ENCODE measurements at regions not wholly inside any gene's neighbourhood (a gene's known extent, or its start where the extent isn't known, plus 50 kb on each side); places are given as distances from the start of the nearest gene placed in this dataset.

GRCh38 chr6:109261811-109262210 lies 120.5 kb downstream of the CD164 start:
- ATAC-seq, result no peak
- POLR2A ChIA-PET, result no interaction called here
- CTCF ChIA-PET, result no interaction called here
- FAIRE-seq, result no peak
- Histone ChIP-seq H3K4me3 (no peak overlapping the region), H3K4me2 (no peak overlapping the region), H3K9me3 (no peaks in the 10 kb centered on the region), H3K4me1 (no peaks in the 10 kb centered on the region), H3K27ac (no peak overlapping the region)
- DNase-seq (ENCODE audit: low read depth in 1 of 2, low spot score in 1 of 2), result no peak
- 90% methylated on average over 6 of the region's 6 CpGs for WGBS (ENCODE audit: missing lambda C conversion rate)
- TF ChIP-seq FOSL2 (IDR thresholded peaks at IDR 0.05) (no peak), FOSL2 (CRISPR knock-in tag; IDR thresholded peaks at IDR 0.05) (no peak), EHF (CRISPR knock-in tag; IDR thresholded peaks at IDR 0.05) (no peak), RARB (CRISPR knock-in tag; IDR thresholded peaks at IDR 0.05) (no peak), BHLHE40 (IDR thresholded peaks at IDR 0.05; ENCODE audit: low read depth, low read length) (no peak), HES2 (IDR thresholded peaks at IDR 0.05) (no peak), TP53 (CRISPR knock-in tag; IDR thresholded peaks at IDR 0.05) (no peak), EP300 (IDR thresholded peaks at IDR 0.05) (no peak)

GRCh38 chr6:109260701-109261100 lies 121.6 kb downstream of the CD164 start:
- H3K4me1 ChIP-seq, result no peaks in the 10 kb centered on the region
- H3K4me2 ChIP-seq, result no peak overlapping the region
- FAIRE-seq, result no peak
- no peak for ATAC-seq
- WGBS (ENCODE audit: missing lambda C conversion rate), result 80% methylated on average over 3 of the region's 3 CpGs
- H3K27ac ChIP-seq, result no peak overlapping the region
- no peak for DNase-seq (ENCODE audit: low read depth in 1 of 2, low spot score in 1 of 2)
- CTCF ChIA-PET, result no interaction called here
- H3K9me3 ChIP-seq, result no peaks in the 10 kb centered on the region
- no peak overlapping the region for H3K4me3 ChIP-seq
- TF ChIP-seq PBX3 (IDR thresholded peaks at IDR 0.05), result no peak
- TF ChIP-seq CHD2 (IDR thresholded peaks at IDR 0.05; ENCODE audit: low read length, partially characterized antibody), result no peak
- TF ChIP-seq HOXA7 (CRISPR knock-in tag; IDR thresholded peaks at IDR 0.05), result no peak
- TF ChIP-seq SREBF2 (IDR thresholded peaks at IDR 0.05), result no peak
- no peak for TF ChIP-seq ELK1 (IDR thresholded peaks at IDR 0.05; ENCODE audit: low read depth, low read length)
- TF ChIP-seq CBX2 (IDR thresholded peaks at IDR 0.05; ENCODE audit: borderline replicate concordance, low read depth), result no peak
- TF ChIP-seq EHF (CRISPR knock-in tag; IDR thresholded peaks at IDR 0.05), result no peak
- TF ChIP-seq CBX8 (IDR thresholded peaks at IDR 0.05), result no peak
- TF ChIP-seq PHF8 (IDR thresholded peaks at IDR 0.05; ENCODE audit: borderline replicate concordance, low read depth), result no peak
- TF ChIP-seq KDM5A (IDR thresholded peaks at IDR 0.05), result no peak
- TF ChIP-seq RARB (CRISPR knock-in tag; IDR thresholded peaks at IDR 0.05), result no peak
- no peak for TF ChIP-seq HES2 (IDR thresholded peaks at IDR 0.05)
- no peak for TF ChIP-seq HDAC2 (IDR thresholded peaks at IDR 0.05)
- TF ChIP-seq TFCP2L1 (CRISPR knock-in tag; IDR thresholded peaks at IDR 0.05), result no peak
- no peak for TF ChIP-seq CEBPB (IDR thresholded peaks at IDR 0.05)
- TF ChIP-seq FOSB (CRISPR knock-in tag; IDR thresholded peaks at IDR 0.05), result no peak
- POLR2A ChIA-PET, result no interaction called here

- 95% methylated on average over 2 of the region's 2 CpGs for WGBS (ENCODE audit: missing lambda C conversion rate)
- ChIA-PET POLR2A (no interaction called here), CTCF (no interaction called here)
- no peak for DNase-seq (ENCODE audit: low read depth in 1 of 2, low spot score in 1 of 2)
- H3K4me3 ChIP-seq, result no peak overlapping the region
- no peaks in the 10 kb centered on the region for H3K9me3 ChIP-seq
- FAIRE-seq, result no peak
- no peak for ATAC-seq
- no peak overlapping the region for H3K4me2 ChIP-seq
- no peak for TF ChIP-seq EP300 (IDR thresholded peaks at IDR 0.05)
- TF ChIP-seq EHF (CRISPR knock-in tag; IDR thresholded peaks at IDR 0.05), result no peak
- TF ChIP-seq BHLHE40 (IDR thresholded peaks at IDR 0.05; ENCODE audit: low read depth, low read length), result no peak
- no peak for TF ChIP-seq EHMT2 (IDR thresholded peaks at IDR 0.05; ENCODE audit: low read depth)
- no peak for TF ChIP-seq MYC (IDR thresholded peaks at IDR 0.05; ENCODE audit: borderline replicate concordance, low read length)
- no peak for TF ChIP-seq HOXB13 (CRISPR knock-in tag; IDR thresholded peaks at IDR 0.05; ENCODE audit: low read depth)
- no peak for TF ChIP-seq PHF8 (IDR thresholded peaks at IDR 0.05; ENCODE audit: borderline replicate concordance, low read depth)
- H3K4me1 ChIP-seq, result no peaks in the 10 kb centered on the region
- no peak overlapping the region for H3K27ac ChIP-seq
These were observed 122.1 kb downstream of the CD164 start for GRCh38 chr6:109260126-109260525.

All from A549 (cell line).